K562 (cell line): ENCODE measurements at regions not wholly inside any gene's neighbourhood (a gene's known extent, or its start where the extent isn't known, plus 50 kb on each side); places are given as distances from the start of the nearest gene placed in this dataset.

ENCODE experiments used
- CTCF ChIP-seq, 3 experiments: IDR thresholded peaks in 2 of 3; conservative IDR thresholded peaks in 1 of 3; 2 replicates each; pipeline ENCODE4 v1.5.1; 2011 to 2012; ENCODE audit warnings: low read length in 3 of 3, mild to moderate bottlenecking in 3 of 3, control low read depth in 2 of 3, improper control_type of control experiment in 1 of 3, inconsistent platforms in 1 of 3, low read depth in 1 of 3, mixed read lengths in 1 of 3, moderate library complexity in 1 of 3; ENCODE audit not compliant: insufficient read depth in 2 of 3
- NCOA6 ChIP-seq: fragments of 450-650 bp; IDR thresholded peaks from 2 replicates; pipeline ENCODE4 v1.6.1; 2017; ENCODE audit warnings: mild to moderate bottlenecking
- RFX1 ChIP-seq: fragments of 450-650 bp; IDR thresholded peaks from 2 replicates; pipeline ENCODE4 v1.6.1; 2016; ENCODE audit warnings: mild to moderate bottlenecking, moderate library complexity
- TF ChIP-seq, protein P1 (sequence below): sonication (generic); formaldehyde crosslinking; IDR thresholded peaks from 2 replicates; pipeline ENCODE4 v1.8.0; 2022; ENCODE audit warnings: mild to moderate bottlenecking, missing genetic modification reagents

GRCh38 chr6:93749191-93749590 is 329.8 kb upstream of the EPHA7 start:
- TF ChIP-seq CTCF (IDR thresholded peaks at IDR 0.05 in 2 of 3, conservative IDR thresholded peaks at IDR 0.05 in 1 of 3; ENCODE audit: insufficient read depth in 2 of 3, low read depth in 1 of 3, low read length in 3 of 3) = no peak
- no peak for TF ChIP-seq RFX1
- TF ChIP-seq, protein P1, sequence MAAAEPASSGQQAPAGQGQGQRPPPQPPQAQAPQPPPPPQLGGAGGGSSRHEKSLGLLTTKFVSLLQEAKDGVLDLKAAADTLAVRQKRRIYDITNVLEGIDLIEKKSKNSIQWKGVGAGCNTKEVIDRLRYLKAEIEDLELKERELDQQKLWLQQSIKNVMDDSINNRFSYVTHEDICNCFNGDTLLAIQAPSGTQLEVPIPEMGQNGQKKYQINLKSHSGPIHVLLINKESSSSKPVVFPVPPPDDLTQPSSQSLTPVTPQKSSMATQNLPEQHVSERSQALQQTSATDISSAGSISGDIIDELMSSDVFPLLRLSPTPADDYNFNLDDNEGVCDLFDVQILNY = no peak
- TF ChIP-seq NCOA6 = no peak
